Prostate gland (tissue), 2 donors: ENCODE measurements at regions not wholly inside any gene's neighbourhood (a gene's known extent, or its start where the extent isn't known, plus 50 kb on each side); places are given as distances from the start of the nearest gene placed in this dataset.

ENCODE experiments used
- DNase-seq: peaks from one replicate; pipeline ENCODE4 v3.0.0-alpha.2; 2019; ENCODE audit warnings: low spot score
- H3K27ac ChIP-seq, 2 donors: fragments of 200-600 bp; sonication (generic); 2 replicates each; pipeline ENCODE4 v1.5.1; 2017 to 2019
- H3K27me3 ChIP-seq: fragments of 200-600 bp; sonication (generic); replicated peaks from 2 replicates; pipeline ENCODE4 v1.5.1; 2019; ENCODE audit not compliant: insufficient read depth
- H3K36me3 ChIP-seq, 2 donors: fragments of 200-600 bp; sonication (generic); 1 replicate in 1 of 2; 2 replicates in 1 of 2; pipeline versions ENCODE4 v1.5.1 to v1.8.1; 2017 to 2019
- H3K4me1 ChIP-seq: fragments of 200-600 bp; sonication (generic); replicated peaks from 2 replicates; pipeline ENCODE4 v1.5.1; 2019
- H3K4me3 ChIP-seq, 2 donors: fragments of 200-600 bp; sonication (generic); 2 replicates each; pipeline ENCODE4 v1.5.1; 2017 to 2019
- H3K9me3 ChIP-seq: fragments of 200-600 bp; sonication (generic); 2 replicates; pipeline ENCODE4 v1.5.1; 2017
- POLR2A ChIP-seq: fragments of 450-650 bp; IDR thresholded peaks from one replicate; pipeline ENCODE4 v1.6.1; 2016; ENCODE audit warnings: antibody characterized with exemption, mild to moderate bottlenecking
- POLR2AphosphoS5 ChIP-seq: sonication (generic); formaldehyde crosslinking; IDR thresholded peaks from one replicate; pipeline ENCODE4 v1.6.1; 2017; ENCODE audit warnings: antibody characterized with exemption
- WGBS: methylation state at CpG from one replicate; pipeline ENCODE4 v1.1.5; 2018; 5-methylcytosine and 5-hydroxymethylcytosine counted together
- intact Hi-C: fragments of 100-400 bp; cut with DNase I; formaldehyde crosslinking; loops from one replicate; pipeline ENCODE4 v1.14.2; 2022
- TF ChIP-seq, protein P1 (sequence below), 4 experiments: fragments of 200-600 bp in 2 of 4; fragments of 450-650 bp in 2 of 4; sonication (generic) in 2 of 4; IDR thresholded peaks; 1 replicate in 3 of 4; 2 replicates in 1 of 4; pipeline ENCODE4 v1.5.1; 2016 to 2019; ENCODE audit warnings: antibody characterized with exemption in 4 of 4, mild to moderate bottlenecking in 2 of 4, moderate library complexity in 2 of 4

DNA sequence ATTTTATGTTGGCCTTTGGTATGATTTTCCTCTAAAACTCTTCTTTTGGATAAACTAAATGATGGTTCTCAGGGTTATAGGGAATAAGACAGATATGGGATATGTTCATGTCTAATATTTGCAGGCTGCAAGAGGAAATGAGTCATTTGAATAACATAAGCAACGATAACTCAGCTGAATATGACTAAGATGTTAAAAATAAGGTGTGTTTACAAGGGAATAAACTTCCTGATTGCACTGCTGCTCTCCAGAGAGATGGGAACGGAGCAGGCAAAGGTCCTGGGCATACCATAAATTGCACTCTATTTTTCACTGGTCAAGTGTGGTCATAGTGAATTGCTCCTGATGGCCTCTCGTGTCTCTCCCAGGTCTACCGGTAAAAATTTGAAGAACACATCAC is 666.2 kb downstream of the TOX3 start:
- WGBS = 41% methylated on average over 4 of the region's 4 CpGs
- Histone ChIP-seq H3K4me1 (no peaks in the 10 kb centered on the region), H3K27ac (no peak overlapping the region), H3K36me3 (no peaks in the 10 kb centered on the region), H3K4me3 (no peak overlapping the region), H3K27me3 (no peaks in the 10 kb centered on the region), H3K9me3 (no peaks in the 10 kb centered on the region)
- TF ChIP-seq POLR2AphosphoS5 (peak; percentile 16), POLR2A (no peak)
- TF ChIP-seq, protein P1, sequence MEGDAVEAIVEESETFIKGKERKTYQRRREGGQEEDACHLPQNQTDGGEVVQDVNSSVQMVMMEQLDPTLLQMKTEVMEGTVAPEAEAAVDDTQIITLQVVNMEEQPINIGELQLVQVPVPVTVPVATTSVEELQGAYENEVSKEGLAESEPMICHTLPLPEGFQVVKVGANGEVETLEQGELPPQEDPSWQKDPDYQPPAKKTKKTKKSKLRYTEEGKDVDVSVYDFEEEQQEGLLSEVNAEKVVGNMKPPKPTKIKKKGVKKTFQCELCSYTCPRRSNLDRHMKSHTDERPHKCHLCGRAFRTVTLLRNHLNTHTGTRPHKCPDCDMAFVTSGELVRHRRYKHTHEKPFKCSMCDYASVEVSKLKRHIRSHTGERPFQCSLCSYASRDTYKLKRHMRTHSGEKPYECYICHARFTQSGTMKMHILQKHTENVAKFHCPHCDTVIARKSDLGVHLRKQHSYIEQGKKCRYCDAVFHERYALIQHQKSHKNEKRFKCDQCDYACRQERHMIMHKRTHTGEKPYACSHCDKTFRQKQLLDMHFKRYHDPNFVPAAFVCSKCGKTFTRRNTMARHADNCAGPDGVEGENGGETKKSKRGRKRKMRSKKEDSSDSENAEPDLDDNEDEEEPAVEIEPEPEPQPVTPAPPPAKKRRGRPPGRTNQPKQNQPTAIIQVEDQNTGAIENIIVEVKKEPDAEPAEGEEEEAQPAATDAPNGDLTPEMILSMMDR (IDR thresholded peaks at IDR 0.05) = no peak
- no peak for DNase-seq
- intact Hi-C loops = no loop called here

GRCh38 chr16:51877686-51878085 is 669.3 kb downstream of the TOX3 start:
- Histone ChIP-seq H3K36me3 (no peaks in the 10 kb centered on the region), H3K27ac (no peak overlapping the region), H3K4me3 (no peak overlapping the region), H3K27me3 (no peaks in the 10 kb centered on the region), H3K4me1 (no peaks in the 10 kb centered on the region), H3K9me3 (no peaks in the 10 kb centered on the region)
- WGBS = 81% methylated on average over 5 of the region's 5 CpGs
- TF ChIP-seq, protein P1 (IDR thresholded peaks at IDR 0.05) = no peak
- no peak for TF ChIP-seq POLR2A
- no peak for TF ChIP-seq POLR2AphosphoS5
- no peak for DNase-seq
- intact Hi-C loops = no loop called here

DNA sequence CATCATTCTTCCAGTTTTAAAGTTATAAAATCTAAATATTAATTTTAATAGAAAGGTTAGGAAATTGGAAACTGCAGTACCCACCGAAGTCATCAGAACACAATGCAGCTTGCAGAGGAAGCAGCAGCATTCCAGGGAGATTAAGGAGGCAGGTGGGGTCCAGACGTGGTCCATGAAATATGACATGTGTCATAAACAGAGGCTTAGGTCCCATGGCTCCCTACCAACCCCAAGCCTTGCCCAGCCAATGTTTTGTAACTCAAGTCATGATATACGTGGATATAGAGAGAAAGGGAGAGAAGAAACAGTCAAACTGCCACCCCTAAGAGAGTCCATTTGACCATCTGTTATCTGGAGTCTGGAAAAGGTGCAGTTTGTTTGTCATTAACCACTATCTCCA is 670.0 kb downstream of the TOX3 start:
- Histone ChIP-seq H3K27ac (no peak overlapping the region), H3K9me3 (no peaks in the 10 kb centered on the region), H3K36me3 (no peaks in the 10 kb centered on the region), H3K27me3 (no peaks in the 10 kb centered on the region), H3K4me1 (no peaks in the 10 kb centered on the region), H3K4me3 (no peak overlapping the region)
- intact Hi-C loops = no loop called here
- WGBS = 47% methylated on average over 3 of the region's 3 CpGs
- TF ChIP-seq POLR2A (no peak), POLR2AphosphoS5 (no peak)
- TF ChIP-seq, protein P1 (IDR thresholded peaks at IDR 0.05) = no peak
- DNase-seq = no peak

GRCh38 chr16:51876601-51876875 is 670.4 kb downstream of the TOX3 start:
- WGBS = 78% methylated on average over 3 of the region's 3 CpGs
- H3K27me3 ChIP-seq = no peaks in the 10 kb centered on the region
- H3K27ac ChIP-seq = no peak overlapping the region
- no peak overlapping the region for H3K4me3 ChIP-seq
- no peak for DNase-seq
- intact Hi-C loops = no loop called here
- no peak for TF ChIP-seq POLR2A
- no peak for TF ChIP-seq POLR2AphosphoS5
- TF ChIP-seq, protein P1 (IDR thresholded peaks at IDR 0.05) = no peak
- H3K9me3 ChIP-seq = no peaks in the 10 kb centered on the region
- H3K36me3 ChIP-seq = no peaks in the 10 kb centered on the region
- no peaks in the 10 kb centered on the region for H3K4me1 ChIP-seq

DNA sequence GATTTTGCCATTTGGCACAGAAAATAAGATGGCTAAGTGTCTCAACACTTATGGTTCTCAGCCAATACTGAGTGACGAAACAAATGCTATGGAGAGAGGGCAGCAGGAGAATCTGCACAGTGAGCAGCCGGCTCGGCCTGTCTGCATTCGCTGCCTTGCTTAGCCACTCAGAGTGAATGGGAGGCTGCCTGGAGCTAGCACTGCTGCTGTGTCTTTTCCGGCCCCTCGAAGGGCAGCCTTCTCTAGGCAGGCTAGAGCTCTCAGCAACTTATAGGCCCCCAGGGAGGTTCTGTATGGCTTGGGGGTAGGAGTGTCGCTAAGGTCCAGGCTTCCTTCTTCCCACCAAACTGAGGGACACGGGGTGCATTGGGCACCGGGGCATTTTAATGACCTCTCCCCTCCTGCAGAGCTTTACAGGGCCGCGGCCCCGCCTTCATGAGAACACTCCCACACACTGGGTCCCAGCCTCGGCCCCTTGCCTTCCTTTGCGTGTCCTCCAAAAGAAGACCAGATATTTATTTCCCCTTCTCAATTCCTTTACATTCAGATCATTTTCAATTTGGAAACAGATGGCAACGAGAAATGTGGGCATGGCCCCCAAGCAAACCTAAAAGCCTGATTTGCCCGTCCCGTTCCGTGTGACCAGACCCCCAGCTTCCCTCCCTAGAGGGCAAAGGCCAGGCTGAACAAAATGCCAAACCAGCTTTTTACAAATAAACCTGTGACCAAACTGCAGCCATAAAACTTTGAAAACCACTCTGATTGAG is 670.9 kb downstream of the TOX3 start:
- Histone ChIP-seq H3K4me3 (no peak overlapping the region), H3K9me3 (no peaks in the 10 kb centered on the region), H3K27me3 (no peaks in the 10 kb centered on the region), H3K27ac (no peak overlapping the region), H3K36me3 (no peaks in the 10 kb centered on the region), H3K4me1 (no peaks in the 10 kb centered on the region)
- WGBS = 41% methylated on average over 18 of the region's 18 CpGs
- TF ChIP-seq, protein P1 (IDR thresholded peaks at IDR 0.05) = no peak
- TF ChIP-seq POLR2A (no peak), POLR2AphosphoS5 (no peak)
- intact Hi-C loops = no loop called here
- no peak for DNase-seq
